ENCODE measurements at regions not wholly inside any gene's neighbourhood (a gene's known extent, or its start where the extent isn't known, plus 50 kb on each side); places are given as distances from the start of the nearest gene placed in this dataset.

DNA sequence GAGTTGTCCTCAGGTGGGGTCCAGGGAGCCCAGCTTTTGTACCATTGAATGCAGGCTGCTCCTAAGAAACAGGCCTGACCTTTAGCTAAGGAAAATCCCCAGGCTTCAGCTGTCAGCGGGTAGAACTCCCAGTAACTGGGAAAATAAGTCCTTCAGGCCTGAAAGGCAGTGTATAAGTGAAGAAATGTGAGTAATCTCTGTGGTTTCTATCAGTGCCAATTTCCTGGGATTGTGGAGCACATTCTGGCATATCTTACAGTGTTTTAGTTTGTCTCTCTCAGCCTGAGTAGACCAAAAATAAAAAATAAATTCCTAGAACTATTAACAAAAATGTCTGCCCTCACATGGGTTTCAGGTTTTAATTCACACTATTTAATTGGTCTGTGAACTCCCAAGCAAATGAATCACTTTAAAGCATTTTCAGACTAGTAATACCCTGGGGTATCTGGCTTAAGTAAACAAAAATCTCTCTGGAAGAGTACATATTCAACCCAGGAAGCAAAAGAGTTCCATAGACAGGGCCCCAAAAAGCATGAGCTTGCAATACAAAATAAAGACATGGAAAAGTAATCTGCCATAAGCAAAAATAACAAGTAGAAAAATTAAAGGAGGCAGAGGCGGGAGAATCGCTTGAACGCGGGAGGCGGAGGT lies 566.2 kb upstream of the NOX3 start:
- H3K4me3 ChIP-seq (ENCODE audit: extremely low read depth, insufficient read depth, low read length, poor library complexity, severe bottlenecking): no peak overlapping the region
- H3K4me1 ChIP-seq (ENCODE audit: control insufficient read depth, insufficient read depth, low read length, poor library complexity, severe bottlenecking): peaks cover 9% of the 10 kb centered on the region
- peaks cover 10% of the 10 kb centered on the region for H3K9me3 ChIP-seq (ENCODE audit: control insufficient read depth, low read length)
- peak overlapping the region; percentile 36 for H3K27ac ChIP-seq (ENCODE audit: low read depth, low read length, severe bottlenecking)
- WGBS, 2 experiments (ENCODE audit: insufficient coverage in 2 of 2): 86 to 90% methylated on average over 1 to 4 of the region's 6 CpGs
- no peaks in the 10 kb centered on the region for H3K36me3 ChIP-seq (ENCODE audit: control insufficient read depth, insufficient read depth, low read length)

GRCh38 chr6:156017838-156018237 lies 562.2 kb upstream of the NOX3 start:
- WGBS, 2 experiments (ENCODE audit: insufficient coverage in 2 of 2): 86% methylated on average over 1 of the region's 3 CpGs; no CpG with 5 or more reads in 1 of the 2 experiments
- H3K27ac ChIP-seq (ENCODE audit: low read depth, low read length, severe bottlenecking): peak overlapping the region; percentile 17
- peaks cover 9% of the 10 kb centered on the region for H3K4me1 ChIP-seq (ENCODE audit: control insufficient read depth, insufficient read depth, low read length, poor library complexity, severe bottlenecking)
- H3K9me3 ChIP-seq (ENCODE audit: control insufficient read depth, low read length): no peaks in the 10 kb centered on the region
- no peak overlapping the region for H3K4me3 ChIP-seq (ENCODE audit: extremely low read depth, insufficient read depth, low read length, poor library complexity, severe bottlenecking)
- no peaks in the 10 kb centered on the region for H3K36me3 ChIP-seq (ENCODE audit: control insufficient read depth, insufficient read depth, low read length)

DNA sequence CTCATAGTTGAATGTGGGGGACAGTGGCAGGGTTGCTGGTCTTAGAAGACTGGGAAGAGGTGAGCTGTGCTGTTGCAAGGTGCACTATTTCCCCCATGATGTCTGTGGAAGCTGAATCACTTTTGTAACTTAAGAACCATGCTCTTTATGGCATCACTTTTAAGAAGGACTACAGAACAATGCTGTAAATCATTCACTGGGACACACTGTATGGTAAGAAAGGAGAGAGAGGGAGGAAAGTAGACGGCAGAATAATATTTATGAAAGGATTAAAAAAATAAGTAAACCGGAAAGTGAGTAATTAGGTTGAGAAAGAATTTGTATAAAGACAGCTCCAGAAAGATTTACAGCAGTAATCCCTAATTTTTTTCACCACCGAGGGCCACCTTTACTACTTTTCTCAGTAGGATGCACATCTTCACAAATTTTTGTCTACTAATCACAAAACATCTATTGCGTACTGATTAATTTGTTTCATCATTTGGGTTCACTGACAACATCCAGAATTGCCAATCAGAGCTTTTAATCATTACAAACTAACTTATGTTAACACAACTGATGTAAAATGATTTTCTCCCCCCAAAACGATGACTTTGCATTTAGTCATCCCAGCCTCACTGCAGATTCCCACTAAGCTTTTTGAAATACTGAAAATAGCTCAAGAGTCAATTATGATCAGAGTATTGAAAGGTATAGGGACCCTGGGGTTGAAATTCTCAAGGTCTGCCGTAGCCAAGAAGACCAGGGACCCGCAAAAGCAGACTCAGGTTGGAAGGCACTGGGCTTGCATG lies 560.7 kb upstream of the NOX3 start:
- H3K4me1 ChIP-seq (ENCODE audit: control insufficient read depth, insufficient read depth, low read length, poor library complexity, severe bottlenecking): peaks cover 4% of the 10 kb centered on the region
- H3K36me3 ChIP-seq (ENCODE audit: control insufficient read depth, insufficient read depth, low read length): no peaks in the 10 kb centered on the region
- H3K27ac ChIP-seq (ENCODE audit: low read depth, low read length, severe bottlenecking): no peak overlapping the region
- WGBS, 2 experiments (ENCODE audit: insufficient coverage in 2 of 2): 84 to 93% methylated on average over 5 of the region's 7 CpGs
- no peak overlapping the region for H3K4me3 ChIP-seq (ENCODE audit: extremely low read depth, insufficient read depth, low read length, poor library complexity, severe bottlenecking)
- H3K9me3 ChIP-seq (ENCODE audit: control insufficient read depth, low read length): no peaks in the 10 kb centered on the region

DNA sequence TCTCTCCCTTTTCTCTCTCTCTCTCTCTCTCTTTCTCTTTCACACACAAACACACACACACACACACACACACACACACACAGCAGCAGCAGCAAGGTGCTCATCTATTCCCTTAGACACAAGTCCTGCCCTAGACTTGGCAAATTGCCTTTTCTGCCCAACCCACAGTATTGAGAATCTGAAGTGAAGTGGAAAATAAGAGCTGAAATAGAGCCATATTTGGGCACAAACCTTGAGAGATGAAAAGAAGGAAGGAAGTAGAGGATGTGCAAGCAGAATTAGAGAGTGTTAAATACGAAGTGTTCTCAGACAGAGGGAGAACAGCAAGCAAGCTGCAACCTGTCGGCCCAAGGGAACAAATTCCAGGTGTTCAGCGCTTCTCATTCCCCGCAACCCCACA lies 557.5 kb upstream of the NOX3 start:
- Histone ChIP-seq H3K9me3 (ENCODE audit: control insufficient read depth, low read length) (no peaks in the 10 kb centered on the region), H3K4me3 (ENCODE audit: extremely low read depth, insufficient read depth, low read length, poor library complexity, severe bottlenecking) (no peak overlapping the region), H3K4me1 (ENCODE audit: control insufficient read depth, insufficient read depth, low read length, poor library complexity, severe bottlenecking) (peaks cover 2% of the 10 kb centered on the region), H3K27ac (ENCODE audit: low read depth, low read length, severe bottlenecking) (no peak overlapping the region), H3K36me3 (ENCODE audit: control insufficient read depth, insufficient read depth, low read length) (no peaks in the 10 kb centered on the region)
- 80 to 100% methylated on average over 1 of the region's 4 CpGs for WGBS, 2 experiments (ENCODE audit: insufficient coverage in 2 of 2)

DNA sequence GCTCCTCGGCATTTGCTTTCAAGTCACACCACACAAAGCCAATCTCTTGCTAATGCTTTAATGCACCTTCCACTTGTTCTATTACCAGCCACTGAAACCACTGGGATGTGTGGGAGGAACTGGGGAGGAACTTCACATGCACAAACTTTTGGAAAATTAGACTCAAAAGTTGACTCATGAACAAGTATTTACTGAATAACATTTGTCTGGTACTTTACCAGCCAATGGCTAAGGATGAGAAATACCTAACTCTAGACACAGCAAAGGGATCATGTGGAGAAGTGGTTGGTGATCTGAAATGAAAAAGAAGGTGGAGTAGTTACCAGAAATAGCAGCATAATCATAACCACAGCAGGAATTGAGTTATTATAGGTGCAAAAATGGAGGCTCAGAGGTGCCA lies 554.0 kb upstream of the NOX3 start:
- Histone ChIP-seq H3K4me1 (ENCODE audit: control insufficient read depth, insufficient read depth, low read length, poor library complexity, severe bottlenecking) (no peaks in the 10 kb centered on the region), H3K27ac (ENCODE audit: low read depth, low read length, severe bottlenecking) (no peak overlapping the region), H3K9me3 (ENCODE audit: control insufficient read depth, low read length) (no peaks in the 10 kb centered on the region), H3K36me3 (ENCODE audit: control insufficient read depth, insufficient read depth, low read length) (no peaks in the 10 kb centered on the region), H3K4me3 (ENCODE audit: extremely low read depth, insufficient read depth, low read length, poor library complexity, severe bottlenecking) (no peak overlapping the region)
- 83% methylated on average over 1 of the region's 1 CpG; no CpG with 5 or more reads in 1 of the 2 experiments for WGBS, 2 experiments (ENCODE audit: insufficient coverage in 2 of 2)

- Histone ChIP-seq H3K4me1 (ENCODE audit: control insufficient read depth, insufficient read depth, low read length, poor library complexity, severe bottlenecking) (no peaks in the 10 kb centered on the region), H3K9me3 (ENCODE audit: control insufficient read depth, low read length) (no peaks in the 10 kb centered on the region), H3K36me3 (ENCODE audit: control insufficient read depth, insufficient read depth, low read length) (no peaks in the 10 kb centered on the region), H3K27ac (ENCODE audit: low read depth, low read length, severe bottlenecking) (no peak overlapping the region), H3K4me3 (ENCODE audit: extremely low read depth, insufficient read depth, low read length, poor library complexity, severe bottlenecking) (no peak overlapping the region)
- WGBS, 2 experiments (ENCODE audit: insufficient coverage in 2 of 2): no CpG with 5 or more reads among the region's 2 CpGs
Measured at GRCh38 chr6:156004796-156005195, 549.2 kb upstream of the NOX3 start.

- no peak overlapping the region for H3K27ac ChIP-seq (ENCODE audit: low read depth, low read length, severe bottlenecking)
- no peaks in the 10 kb centered on the region for H3K9me3 ChIP-seq (ENCODE audit: control insufficient read depth, low read length)
- H3K4me1 ChIP-seq (ENCODE audit: control insufficient read depth, insufficient read depth, low read length, poor library complexity, severe bottlenecking): no peaks in the 10 kb centered on the region
- WGBS, 2 experiments (ENCODE audit: insufficient coverage in 2 of 2): 80% methylated on average over 1 of the region's 1 CpG; no CpG with 5 or more reads in 1 of the 2 experiments
- no peaks in the 10 kb centered on the region for H3K36me3 ChIP-seq (ENCODE audit: control insufficient read depth, insufficient read depth, low read length)
- no peak overlapping the region for H3K4me3 ChIP-seq (ENCODE audit: extremely low read depth, insufficient read depth, low read length, poor library complexity, severe bottlenecking)
Measured at GRCh38 chr6:155996151-155996550, 540.5 kb upstream of the NOX3 start.

DNA sequence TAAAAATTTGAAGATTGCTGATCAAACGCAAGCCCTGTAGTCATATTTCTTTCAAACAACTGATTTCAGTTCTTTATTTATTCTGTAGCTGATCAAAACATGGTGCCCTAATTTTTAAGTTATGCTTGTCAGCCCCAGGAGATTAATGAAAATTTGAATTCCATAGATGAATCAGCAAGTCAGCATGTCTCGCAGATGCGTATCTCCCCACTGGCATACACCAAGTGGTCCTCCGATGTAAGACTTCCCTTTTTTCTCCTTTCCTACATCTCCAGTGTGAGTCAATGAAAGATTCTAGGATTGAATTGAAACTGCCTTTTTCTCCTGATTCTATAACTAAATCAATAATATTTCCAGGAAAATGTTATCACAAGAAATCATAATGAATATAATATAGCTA lies 539.6 kb upstream of the NOX3 start:
- H3K4me3 ChIP-seq (ENCODE audit: extremely low read depth, insufficient read depth, low read length, poor library complexity, severe bottlenecking): no peak overlapping the region
- H3K36me3 ChIP-seq (ENCODE audit: control insufficient read depth, insufficient read depth, low read length): no peaks in the 10 kb centered on the region
- no peak overlapping the region for H3K27ac ChIP-seq (ENCODE audit: low read depth, low read length, severe bottlenecking)
- 100% methylated on average over 1 of the region's 4 CpGs for WGBS, 2 experiments (ENCODE audit: insufficient coverage in 2 of 2)
- H3K9me3 ChIP-seq (ENCODE audit: control insufficient read depth, low read length): no peaks in the 10 kb centered on the region
- H3K4me1 ChIP-seq (ENCODE audit: control insufficient read depth, insufficient read depth, low read length, poor library complexity, severe bottlenecking): no peaks in the 10 kb centered on the region

DNA sequence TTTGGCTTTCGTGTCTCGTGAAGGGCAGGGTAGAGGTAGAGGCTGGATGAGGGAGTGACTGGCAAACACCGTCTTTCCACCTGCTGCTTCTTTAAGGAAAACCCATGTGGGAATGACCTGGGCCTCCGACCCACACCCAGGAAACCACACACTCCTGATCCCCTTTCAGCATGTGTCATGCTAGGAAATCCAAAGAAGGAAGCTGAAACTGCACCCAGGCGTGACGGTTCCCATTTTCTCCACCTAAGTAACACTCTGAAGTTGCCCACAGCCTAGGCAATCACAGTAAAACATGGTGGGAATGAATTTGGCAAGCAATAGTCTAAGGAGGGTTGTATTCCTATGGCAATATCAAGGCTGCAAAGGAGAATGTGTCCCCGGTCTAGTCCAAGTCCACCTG lies 538.4 kb upstream of the NOX3 start:
- no peaks in the 10 kb centered on the region for H3K4me1 ChIP-seq (ENCODE audit: control insufficient read depth, insufficient read depth, low read length, poor library complexity, severe bottlenecking)
- WGBS, 2 experiments (ENCODE audit: insufficient coverage in 2 of 2): 80 to 96% methylated on average over 1 to 4 of the region's 7 CpGs

GRCh38 chr6:155993240-155993639 lies 537.6 kb upstream of the NOX3 start:
- Histone ChIP-seq H3K27ac (ENCODE audit: low read depth, low read length, severe bottlenecking) (no peak overlapping the region), H3K36me3 (ENCODE audit: control insufficient read depth, insufficient read depth, low read length) (no peaks in the 10 kb centered on the region), H3K4me1 (ENCODE audit: control insufficient read depth, insufficient read depth, low read length, poor library complexity, severe bottlenecking) (no peaks in the 10 kb centered on the region), H3K9me3 (ENCODE audit: control insufficient read depth, low read length) (no peaks in the 10 kb centered on the region), H3K4me3 (ENCODE audit: extremely low read depth, insufficient read depth, low read length, poor library complexity, severe bottlenecking) (no peak overlapping the region)
- 68 to 93% methylated on average over 3 to 5 of the region's 6 CpGs for WGBS, 2 experiments (ENCODE audit: insufficient coverage in 2 of 2)

More for the DNA sequence above, 538.4 kb upstream of the NOX3 start:
- Histone ChIP-seq H3K9me3 (ENCODE audit: control insufficient read depth, low read length) (no peaks in the 10 kb centered on the region), H3K27ac (ENCODE audit: low read depth, low read length, severe bottlenecking) (no peak overlapping the region), H3K36me3 (ENCODE audit: control insufficient read depth, insufficient read depth, low read length) (no peaks in the 10 kb centered on the region), H3K4me3 (ENCODE audit: extremely low read depth, insufficient read depth, low read length, poor library complexity, severe bottlenecking) (no peak overlapping the region)

DNA sequence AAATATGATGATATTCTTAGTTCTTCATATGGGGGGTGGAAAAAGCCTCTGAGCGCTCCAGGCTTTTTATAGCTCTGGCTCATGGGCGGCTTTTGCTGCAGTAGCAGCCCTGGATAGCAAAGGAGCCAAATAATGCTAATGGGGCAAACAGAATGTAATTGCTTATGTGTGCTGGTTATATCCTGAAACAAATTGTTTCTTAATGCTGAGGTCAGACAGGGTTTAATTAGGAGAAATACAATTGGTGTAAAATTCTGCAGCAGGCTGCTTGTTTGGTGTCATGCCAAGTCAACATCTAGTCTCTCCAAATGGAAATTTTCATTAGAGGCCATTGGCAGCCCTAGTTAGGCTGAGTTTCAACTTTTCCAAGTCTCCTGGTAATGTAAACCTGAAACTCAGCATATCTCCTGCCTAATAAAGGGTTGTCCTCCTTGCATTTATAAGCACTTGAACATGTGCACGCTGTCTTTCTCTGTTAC lies 530.1 kb upstream of the NOX3 start:
- H3K4me1 ChIP-seq (ENCODE audit: control insufficient read depth, insufficient read depth, low read length, poor library complexity, severe bottlenecking): no peaks in the 10 kb centered on the region
- H3K27ac ChIP-seq (ENCODE audit: low read depth, low read length, severe bottlenecking): no peak overlapping the region
- no peak overlapping the region for H3K4me3 ChIP-seq (ENCODE audit: extremely low read depth, insufficient read depth, low read length, poor library complexity, severe bottlenecking)
- 87 to 98% methylated on average over 3 of the region's 3 CpGs for whole genome bisulfite sequencing, 2 experiments (ENCODE audit: insufficient coverage in 2 of 2)
- no peaks in the 10 kb centered on the region for H3K9me3 ChIP-seq (ENCODE audit: control insufficient read depth, low read length)
- H3K36me3 ChIP-seq (ENCODE audit: control insufficient read depth, insufficient read depth, low read length): no peaks in the 10 kb centered on the region

Data from mesodermal cell (in vitro differentiated cells).